Astrocyte of the spinal cord (primary cell): ENCODE measurements at regions not wholly inside any gene's neighbourhood (a gene's known extent, or its start where the extent isn't known, plus 50 kb on each side); places are given as distances from the start of the nearest gene placed in this dataset.

Experiments used
- DNase-seq: peaks from one replicate; pipeline ENCODE4 v3.0.0; 2011; ENCODE audit warnings: low read depth, low spot score
- H3K4me3 ChIP-seq: 2 replicates; pipeline ENCODE4 v1.5.1; 2011; ENCODE audit warnings: low read depth, mild to moderate bottlenecking, low read length, moderate library complexity
- in situ Hi-C: cut with HindIII; loops from 2 replicates; pipeline ENCODE4 v1.10.0; 2017; ENCODE audit warnings: low sequenced_read_pairs
- TF ChIP-seq, protein P1 (sequence below): IDR thresholded peaks from 2 replicates; pipeline ENCODE4 v1.5.1; 2012; ENCODE audit warnings: low read depth, mild to moderate bottlenecking, low read length, inconsistent platforms

DNA sequence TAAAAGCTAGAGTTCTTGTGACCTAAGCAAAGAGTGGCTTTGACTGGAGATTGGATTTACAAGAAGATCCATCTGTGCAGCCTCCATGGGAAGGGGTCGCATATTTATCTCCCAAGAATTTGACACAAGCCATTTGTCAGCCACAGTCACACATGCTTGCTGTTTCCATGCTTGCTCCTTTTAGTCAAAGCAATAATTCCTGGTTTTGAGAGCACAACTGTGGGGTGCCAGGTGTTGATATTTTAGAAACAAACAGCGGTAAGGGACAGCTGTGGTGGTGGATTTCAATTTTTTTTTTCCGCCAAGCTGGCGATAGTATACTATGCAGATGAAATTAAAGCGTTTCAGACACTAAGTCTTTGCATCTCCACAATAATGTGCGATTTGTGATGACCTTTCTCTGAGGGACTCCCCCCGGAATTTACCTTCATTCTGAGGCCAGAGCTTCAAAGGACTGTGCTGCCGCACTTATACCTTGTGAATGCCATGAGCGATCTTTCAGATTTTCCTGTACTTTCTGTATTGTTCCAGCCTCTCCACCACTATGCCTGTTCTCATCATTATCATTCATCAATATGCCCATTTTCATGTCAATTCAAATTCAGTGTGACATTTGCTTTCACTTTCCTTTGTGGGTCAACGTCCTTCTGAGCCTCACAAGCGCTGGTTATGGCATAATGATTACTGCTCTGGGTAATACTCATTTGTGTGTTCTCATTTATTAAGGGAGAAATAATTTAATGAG lies 108.2 kb upstream of the KBTBD8 start:
- in situ Hi-C loops = no loop called here
- DNase-seq = no peak
- TF ChIP-seq, protein P1, sequence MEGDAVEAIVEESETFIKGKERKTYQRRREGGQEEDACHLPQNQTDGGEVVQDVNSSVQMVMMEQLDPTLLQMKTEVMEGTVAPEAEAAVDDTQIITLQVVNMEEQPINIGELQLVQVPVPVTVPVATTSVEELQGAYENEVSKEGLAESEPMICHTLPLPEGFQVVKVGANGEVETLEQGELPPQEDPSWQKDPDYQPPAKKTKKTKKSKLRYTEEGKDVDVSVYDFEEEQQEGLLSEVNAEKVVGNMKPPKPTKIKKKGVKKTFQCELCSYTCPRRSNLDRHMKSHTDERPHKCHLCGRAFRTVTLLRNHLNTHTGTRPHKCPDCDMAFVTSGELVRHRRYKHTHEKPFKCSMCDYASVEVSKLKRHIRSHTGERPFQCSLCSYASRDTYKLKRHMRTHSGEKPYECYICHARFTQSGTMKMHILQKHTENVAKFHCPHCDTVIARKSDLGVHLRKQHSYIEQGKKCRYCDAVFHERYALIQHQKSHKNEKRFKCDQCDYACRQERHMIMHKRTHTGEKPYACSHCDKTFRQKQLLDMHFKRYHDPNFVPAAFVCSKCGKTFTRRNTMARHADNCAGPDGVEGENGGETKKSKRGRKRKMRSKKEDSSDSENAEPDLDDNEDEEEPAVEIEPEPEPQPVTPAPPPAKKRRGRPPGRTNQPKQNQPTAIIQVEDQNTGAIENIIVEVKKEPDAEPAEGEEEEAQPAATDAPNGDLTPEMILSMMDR = no peak
- H3K4me3 ChIP-seq = no peak overlapping the region

DNA sequence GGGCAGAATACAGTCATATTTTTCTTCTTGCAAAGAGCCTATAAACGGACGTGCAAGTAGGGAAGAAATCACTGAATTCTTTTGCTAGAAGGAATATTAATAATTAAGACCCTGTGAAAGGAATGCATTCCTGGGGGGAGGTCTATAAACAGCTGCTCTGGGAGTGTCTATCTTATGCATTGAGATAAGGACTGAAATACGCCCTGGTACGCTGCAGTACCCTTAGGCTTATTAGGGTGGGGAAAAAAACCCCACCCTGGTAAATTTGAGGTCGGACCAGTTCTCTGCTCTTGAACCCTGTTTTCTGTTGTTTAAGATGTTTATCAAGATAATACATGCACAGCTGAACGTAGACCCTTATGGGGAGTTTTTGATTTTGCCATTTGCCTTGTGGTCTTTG lies 100.0 kb upstream of the KBTBD8 start:
- in situ Hi-C loops = no loop called here
- DNase-seq = no peak
- TF ChIP-seq, protein P1 = no peak
- no peak overlapping the region for H3K4me3 ChIP-seq

DNA sequence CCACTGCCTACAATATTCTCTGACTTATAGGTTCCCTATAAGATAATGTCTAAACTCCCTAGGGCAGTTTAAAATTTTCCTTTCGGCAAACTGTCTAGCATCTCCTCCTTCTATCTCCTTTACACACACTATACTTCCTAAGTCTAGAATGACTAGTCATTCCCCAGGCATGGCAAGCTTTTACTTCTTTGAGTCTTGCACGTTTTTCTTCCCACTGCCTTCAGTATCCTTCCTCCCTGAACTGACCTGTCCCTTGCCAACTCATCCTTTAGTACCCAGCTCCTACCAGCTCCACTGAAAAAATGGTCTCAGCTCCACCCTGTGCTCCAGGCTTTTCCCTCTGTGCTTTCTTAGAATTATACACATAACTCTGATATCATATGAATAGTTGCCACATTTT lies 93.8 kb upstream of the KBTBD8 start:
- in situ Hi-C loops = no loop called here
- DNase-seq = no peak
- TF ChIP-seq, protein P1 = no peak
- H3K4me3 ChIP-seq = no peak overlapping the region

DNA sequence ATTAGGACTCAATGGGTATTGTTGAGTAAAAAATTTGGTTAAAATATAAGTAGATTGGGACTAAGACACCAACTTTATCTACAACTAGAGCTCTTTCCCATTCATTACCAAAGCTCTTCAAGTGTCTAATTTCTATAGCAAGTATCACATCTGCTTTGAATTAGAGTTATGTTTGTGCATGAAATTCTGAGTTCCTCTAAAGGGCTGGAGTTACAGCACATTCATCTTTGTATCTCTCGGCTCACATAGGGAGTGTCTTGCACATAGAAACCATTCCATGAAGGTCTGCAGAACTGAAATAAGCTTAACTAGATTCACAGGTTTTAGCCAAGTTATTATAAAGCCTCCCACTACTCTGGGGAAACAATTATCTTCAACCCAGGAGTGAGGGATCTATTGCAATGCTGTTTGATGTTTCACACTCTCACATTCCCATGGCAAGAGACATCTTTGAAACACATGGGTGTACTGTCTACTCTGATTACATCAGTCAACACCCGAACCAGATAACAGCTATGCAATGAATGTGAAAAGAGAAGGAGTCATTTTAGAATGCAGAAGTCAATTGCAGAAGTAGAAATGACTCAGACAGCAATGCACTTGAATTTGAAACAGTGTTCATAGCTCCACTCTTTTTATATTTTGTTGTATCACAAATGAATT lies 93.1 kb upstream of the KBTBD8 start:
- in situ Hi-C loops = no loop called here
- TF ChIP-seq, protein P1 = no peak
- no peak for DNase-seq
- no peak overlapping the region for H3K4me3 ChIP-seq

DNA sequence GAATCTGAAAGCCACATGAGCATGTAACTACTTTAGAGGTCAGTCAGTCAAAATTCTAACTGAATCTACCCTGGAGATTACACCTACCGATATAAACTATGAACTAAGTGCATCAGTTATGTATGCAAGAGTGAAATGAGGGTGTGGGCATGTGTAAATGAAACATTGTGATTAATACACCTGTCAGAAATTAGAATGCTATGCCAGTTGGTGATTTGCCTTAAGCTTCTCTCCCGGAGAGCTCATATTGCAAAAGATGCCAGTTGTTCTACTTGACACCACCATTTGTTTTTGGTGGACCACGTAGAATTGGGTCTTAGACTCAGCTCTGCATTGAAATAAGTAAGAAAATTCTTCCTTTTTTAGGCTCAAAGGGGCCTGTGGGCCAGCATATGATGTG lies 91.0 kb upstream of the KBTBD8 start:
- no peak for DNase-seq
- in situ Hi-C loops = no loop called here
- TF ChIP-seq, protein P1 = no peak
- no peak overlapping the region for H3K4me3 ChIP-seq

DNA sequence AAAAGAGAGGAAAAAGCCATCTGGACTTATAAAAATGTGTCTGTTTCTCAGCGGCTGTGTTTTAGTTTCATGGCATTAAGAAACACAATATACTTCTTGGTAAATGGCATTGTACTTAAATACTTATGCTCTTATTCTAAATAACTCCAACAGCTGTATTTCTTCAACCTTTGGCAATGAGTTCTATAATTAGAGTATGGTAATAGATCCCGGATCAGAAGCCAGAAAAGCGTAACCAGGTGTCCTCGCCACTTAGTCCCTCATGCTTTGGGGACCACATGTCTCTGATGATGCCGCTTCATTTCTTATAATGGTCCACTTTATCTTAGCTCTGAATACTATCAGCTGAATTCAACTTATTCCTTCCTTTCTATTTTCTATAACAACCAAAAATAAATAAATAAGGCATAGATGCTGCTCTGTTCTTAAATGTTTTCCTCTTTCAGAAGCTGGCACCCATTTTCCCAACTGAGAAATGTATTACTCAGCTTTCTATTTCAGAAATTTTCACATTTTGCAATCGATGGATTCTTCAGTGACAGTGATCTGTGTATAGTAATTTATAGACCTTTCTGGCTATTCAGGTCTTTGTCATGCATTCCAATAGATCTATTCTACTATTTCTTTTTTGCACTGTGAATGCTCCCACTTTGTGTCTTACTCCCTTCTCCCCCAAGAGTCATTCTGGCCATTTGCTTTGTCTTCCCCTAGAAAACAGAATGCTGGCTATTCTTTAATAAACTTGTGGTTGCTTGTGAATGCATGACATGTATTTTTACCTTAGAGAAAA lies 87.6 kb upstream of the KBTBD8 start:
- H3K4me3 ChIP-seq = no peak overlapping the region
- no peak for DNase-seq
- in situ Hi-C loops = no loop called here
- TF ChIP-seq, protein P1 = no peak
